SU-DHL-6 (cell line): ENCODE measurements at regions not wholly inside any gene's neighbourhood (a gene's known extent, or its start where the extent isn't known, plus 50 kb on each side); places are given as distances from the start of the nearest gene placed in this dataset.

Experiments used
- H2AFZ ChIP-seq: fragments of 200-600 bp; sonication (generic); 2 replicates; pipeline ENCODE4 v1.6.1; 2014; ENCODE audit warnings: low read depth, mild to moderate bottlenecking, moderate library complexity, mixed read lengths, antibody characterized with exemption, low read length; ENCODE audit not compliant: severe bottlenecking
- H3F3A ChIP-seq: fragments of 200-600 bp; shearing (Covaris generic); 2 replicates; pipeline ENCODE4 v1.6.0; 2016; ENCODE audit warnings: antibody characterized with exemption, mild to moderate bottlenecking; ENCODE audit not compliant: insufficient read depth
- H3K27ac ChIP-seq: fragments of 200-600 bp; sonication (generic); 2 replicates; pipeline ENCODE4 v1.5.1; 2016; ENCODE audit warnings: low read depth, mild to moderate bottlenecking, low read length, moderate library complexity, mixed read lengths
- H3K27me3 ChIP-seq: fragments of 200-600 bp; sonication (generic), shearing (Covaris generic); 2 replicates; pipeline ENCODE4 v1.6.0; 2014; ENCODE audit warnings: mild to moderate bottlenecking, low read length
- H3K36me3 ChIP-seq: fragments of 200-600 bp; sonication (generic); 2 replicates; pipeline ENCODE4 v1.6.1; 2014; ENCODE audit warnings: mild to moderate bottlenecking, low read length, mixed read lengths
- H3K4me2 ChIP-seq: fragments of 300-600, 200-600 bp; shearing (Covaris generic), sonication (generic); 2 replicates; pipeline ENCODE4 v1.6.0; 2014; ENCODE audit warnings: low read length, low read depth, mild to moderate bottlenecking; ENCODE audit not compliant: poor library complexity, severe bottlenecking
- H3K4me3 ChIP-seq: fragments of 200-600 bp; sonication (generic); 2 replicates; pipeline ENCODE4 v1.5.1; 2014; ENCODE audit warnings: antibody characterized with exemption, low read length, mild to moderate bottlenecking, mixed read lengths; ENCODE audit not compliant: insufficient read depth, poor library complexity, severe bottlenecking
- H3K79me2 ChIP-seq: fragments of 200-600 bp; sonication (generic); 2 replicates; pipeline ENCODE4 v1.6.1; 2014; ENCODE audit warnings: mild to moderate bottlenecking, low read length, moderate library complexity; ENCODE audit not compliant: insufficient read depth
- H3K9ac ChIP-seq: fragments of 200-600 bp; sonication (generic); 2 replicates; pipeline ENCODE4 v1.7.0; 2014; ENCODE audit warnings: mild to moderate bottlenecking, low read length
- H3K9me2 ChIP-seq: fragments of 200-600 bp; sonication (generic); replicated peaks from 2 replicates; pipeline ENCODE4 v1.6.1; 2014; ENCODE audit warnings: low read length; ENCODE audit not compliant: insufficient read depth
- H3K9me3 ChIP-seq: fragments of 200-600 bp; sonication (generic); 2 replicates; pipeline ENCODE4 v1.6.1; 2014; ENCODE audit warnings: low read length, mixed read lengths; ENCODE audit not compliant: insufficient read depth
- H4K20me1 ChIP-seq: fragments of 200-600 bp; sonication (generic); 2 replicates; pipeline ENCODE4 v1.6.1; 2014; ENCODE audit warnings: low read depth, mild to moderate bottlenecking, antibody characterized with exemption, low read length, moderate library complexity, mixed read lengths
- EZH2phosphoT487 ChIP-seq: fragments of 200-600 bp; sonication (generic), shearing (Covaris generic); conservative IDR thresholded peaks from 2 replicates; pipeline ENCODE4 v1.6.1; 2018; ENCODE audit warnings: mild to moderate bottlenecking, antibody characterized with exemption, low read length, moderate library complexity, mixed read lengths
- TF ChIP-seq, protein P1 (sequence below): fragments of 200-600 bp; sonication (generic); IDR thresholded peaks from one replicate; pipeline ENCODE4 v1.5.1; 2017; ENCODE audit warnings: antibody characterized with exemption, mild to moderate bottlenecking, low read length, moderate library complexity; ENCODE audit not compliant: insufficient read depth, poor library complexity, severe bottlenecking

DNA sequence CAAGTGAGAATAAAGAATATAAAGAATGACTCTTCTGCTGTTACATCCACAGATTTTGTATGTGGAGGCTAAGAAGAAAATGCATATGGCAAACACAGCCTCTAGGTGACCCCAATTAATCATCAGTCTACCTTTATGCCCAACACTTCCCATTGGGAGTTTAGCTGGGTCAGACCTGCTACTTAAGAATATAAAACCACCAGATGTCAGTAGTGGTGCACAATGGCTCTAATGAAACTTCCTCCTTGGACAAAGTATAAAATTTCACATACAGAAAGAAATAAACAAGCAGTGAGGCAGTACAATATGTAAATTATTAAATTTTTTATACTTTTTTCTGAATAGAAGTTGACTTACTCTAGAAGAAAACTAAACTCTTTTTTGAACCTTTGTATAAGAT lies 539.9 kb downstream of the BRINP1 start:
- TF ChIP-seq EZH2phosphoT487: no peak
- TF ChIP-seq, protein P1, sequence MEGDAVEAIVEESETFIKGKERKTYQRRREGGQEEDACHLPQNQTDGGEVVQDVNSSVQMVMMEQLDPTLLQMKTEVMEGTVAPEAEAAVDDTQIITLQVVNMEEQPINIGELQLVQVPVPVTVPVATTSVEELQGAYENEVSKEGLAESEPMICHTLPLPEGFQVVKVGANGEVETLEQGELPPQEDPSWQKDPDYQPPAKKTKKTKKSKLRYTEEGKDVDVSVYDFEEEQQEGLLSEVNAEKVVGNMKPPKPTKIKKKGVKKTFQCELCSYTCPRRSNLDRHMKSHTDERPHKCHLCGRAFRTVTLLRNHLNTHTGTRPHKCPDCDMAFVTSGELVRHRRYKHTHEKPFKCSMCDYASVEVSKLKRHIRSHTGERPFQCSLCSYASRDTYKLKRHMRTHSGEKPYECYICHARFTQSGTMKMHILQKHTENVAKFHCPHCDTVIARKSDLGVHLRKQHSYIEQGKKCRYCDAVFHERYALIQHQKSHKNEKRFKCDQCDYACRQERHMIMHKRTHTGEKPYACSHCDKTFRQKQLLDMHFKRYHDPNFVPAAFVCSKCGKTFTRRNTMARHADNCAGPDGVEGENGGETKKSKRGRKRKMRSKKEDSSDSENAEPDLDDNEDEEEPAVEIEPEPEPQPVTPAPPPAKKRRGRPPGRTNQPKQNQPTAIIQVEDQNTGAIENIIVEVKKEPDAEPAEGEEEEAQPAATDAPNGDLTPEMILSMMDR: no peak
- Histone ChIP-seq H3K36me3 (no peaks in the 10 kb centered on the region), H3K4me3 (no peak overlapping the region), H3K4me2 (no peak overlapping the region), H3K27me3 (no peaks in the 10 kb centered on the region), H3K79me2 (no peaks in the 10 kb centered on the region), H3K27ac (no peak overlapping the region), H3K9me2 (no peaks in the 10 kb centered on the region), H4K20me1 (no peaks in the 10 kb centered on the region), H3K9me3 (no peaks in the 10 kb centered on the region), H3K9ac (no peak overlapping the region), H3F3A (no peaks in the 10 kb centered on the region), H2AFZ (no peak overlapping the region)

DNA sequence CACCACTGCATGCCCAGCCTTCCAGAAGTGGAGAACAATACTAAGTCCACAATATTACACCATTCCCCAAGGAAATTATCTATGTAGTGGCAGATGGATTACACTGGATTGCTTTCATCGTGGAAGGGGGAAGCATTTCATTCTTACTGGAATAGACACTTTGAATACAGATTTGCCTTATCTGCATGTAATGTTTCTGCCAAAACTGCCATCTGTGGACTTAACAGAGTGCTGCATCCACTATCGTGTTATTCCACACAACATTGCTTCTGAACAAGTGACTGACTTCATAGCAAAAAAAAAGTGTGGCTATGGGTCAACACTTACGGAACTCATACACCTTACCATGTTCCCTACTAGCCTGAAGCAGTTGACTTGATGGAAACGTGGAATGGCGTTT lies 536.9 kb downstream of the BRINP1 start:
- H3K36me3 ChIP-seq: no peaks in the 10 kb centered on the region
- no peaks in the 10 kb centered on the region for H3K9me3 ChIP-seq
- H3F3A ChIP-seq: no peaks in the 10 kb centered on the region
- no peaks in the 10 kb centered on the region for H3K27me3 ChIP-seq
- no peak overlapping the region for H3K27ac ChIP-seq
- no peak overlapping the region for H3K9ac ChIP-seq
- H2AFZ ChIP-seq: no peak overlapping the region
- no peaks in the 10 kb centered on the region for H4K20me1 ChIP-seq
- H3K4me3 ChIP-seq: no peak overlapping the region
- no peak overlapping the region for H3K4me2 ChIP-seq
- H3K9me2 ChIP-seq: no peaks in the 10 kb centered on the region
- TF ChIP-seq, protein P1: no peak
- TF ChIP-seq EZH2phosphoT487: no peak
- H3K79me2 ChIP-seq: no peaks in the 10 kb centered on the region

DNA sequence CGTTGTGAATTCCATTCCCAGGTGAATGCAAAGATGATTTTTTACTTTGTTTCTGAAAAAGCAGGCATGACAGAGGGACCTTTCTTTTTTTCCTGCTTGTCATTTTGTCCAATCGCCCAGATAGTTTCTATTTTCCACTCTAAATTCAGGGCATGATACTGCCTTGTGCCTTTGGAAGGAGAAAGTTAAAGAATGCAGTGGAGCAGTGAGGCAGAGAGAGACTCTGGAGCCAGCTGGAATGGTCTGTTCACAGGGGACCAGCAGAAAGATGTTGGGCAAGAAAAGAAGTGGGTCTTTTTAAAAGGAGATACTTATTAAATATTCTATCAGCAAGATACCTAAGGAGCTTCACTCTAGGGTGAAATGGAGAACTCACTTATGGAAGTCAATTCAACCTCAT lies 532.3 kb downstream of the BRINP1 start:
- Histone ChIP-seq H3K4me3 (no peak overlapping the region), H3K27me3 (no peaks in the 10 kb centered on the region), H3K36me3 (no peaks in the 10 kb centered on the region), H3K79me2 (no peaks in the 10 kb centered on the region), H3K9me3 (no peaks in the 10 kb centered on the region), H3K9ac (no peak overlapping the region), H2AFZ (no peak overlapping the region), H3K4me2 (no peak overlapping the region), H3K27ac (no peak overlapping the region), H4K20me1 (no peaks in the 10 kb centered on the region), H3K9me2 (no peaks in the 10 kb centered on the region), H3F3A (no peaks in the 10 kb centered on the region)
- TF ChIP-seq EZH2phosphoT487: no peak
- TF ChIP-seq, protein P1: no peak
